ENCODE measurements at regions not wholly inside any gene's neighbourhood (a gene's known extent, or its start where the extent isn't known, plus 50 kb on each side); places are given as distances from the start of the nearest gene placed in this dataset.

- DNase-seq (ENCODE audit: low spot score) = no peak
- intact Hi-C loops (cut with DNase I) = no loop called here
- ATAC-seq = no peak
Observed at GRCh38 chr4:20351360-20352162, 99.9 kb downstream of the SLIT2 start.

GRCh38 chr4:20352163-20352431 is 100.4 kb downstream of the SLIT2 start:
- intact Hi-C loops (cut with DNase I) = no loop called here
- ATAC-seq (no peak), DNase-seq (ENCODE audit: low spot score) (no peak)

DNA sequence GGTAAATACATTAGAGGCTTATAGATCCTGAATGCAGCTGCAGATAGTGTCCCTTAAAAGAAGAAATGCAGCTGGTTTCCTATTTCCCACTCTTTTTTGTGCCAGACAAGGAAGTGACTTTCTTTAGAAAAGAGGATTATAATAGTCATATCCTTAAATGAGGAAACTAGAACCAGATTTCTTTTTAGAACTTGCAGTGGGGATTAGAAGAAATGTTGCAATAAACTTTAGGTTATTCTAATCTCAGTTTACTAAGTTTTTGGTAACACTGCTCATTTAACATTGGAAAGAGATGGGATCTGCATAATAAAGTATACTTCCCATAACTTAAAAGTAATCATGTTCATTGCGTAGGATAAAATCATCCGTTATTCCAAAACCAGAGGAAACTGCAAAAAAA is 101.9 kb downstream of the SLIT2 start:
- no peak for ATAC-seq

DNA sequence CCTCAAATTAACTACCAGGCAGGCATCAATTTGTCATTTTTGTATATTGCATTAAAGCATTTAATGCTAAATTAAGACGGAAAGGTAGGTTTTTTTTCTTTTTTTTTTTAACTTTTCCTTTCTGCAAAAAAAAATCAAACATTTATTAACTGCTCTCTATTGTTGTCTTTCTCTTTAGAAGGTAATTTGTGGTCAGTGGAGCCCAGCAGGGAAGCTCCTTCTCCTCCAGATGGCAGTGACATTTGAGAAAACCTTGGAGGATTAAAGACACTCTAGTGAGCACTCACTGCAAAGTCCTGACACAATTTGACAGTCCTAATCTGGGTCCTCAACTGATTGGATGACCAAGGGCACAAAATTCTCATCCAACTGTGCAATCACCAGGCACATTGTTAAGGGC is 102.4 kb downstream of the SLIT2 start:
- DNase-seq (ENCODE audit: low spot score) (no peak), ATAC-seq (no peak)
- intact Hi-C loops (cut with DNase I) = no loop called here

More for the DNA sequence above, 101.9 kb downstream of the SLIT2 start:
- intact Hi-C loops (cut with DNase I) = no loop called here
- no peak for DNase-seq (ENCODE audit: low spot score)

DNA sequence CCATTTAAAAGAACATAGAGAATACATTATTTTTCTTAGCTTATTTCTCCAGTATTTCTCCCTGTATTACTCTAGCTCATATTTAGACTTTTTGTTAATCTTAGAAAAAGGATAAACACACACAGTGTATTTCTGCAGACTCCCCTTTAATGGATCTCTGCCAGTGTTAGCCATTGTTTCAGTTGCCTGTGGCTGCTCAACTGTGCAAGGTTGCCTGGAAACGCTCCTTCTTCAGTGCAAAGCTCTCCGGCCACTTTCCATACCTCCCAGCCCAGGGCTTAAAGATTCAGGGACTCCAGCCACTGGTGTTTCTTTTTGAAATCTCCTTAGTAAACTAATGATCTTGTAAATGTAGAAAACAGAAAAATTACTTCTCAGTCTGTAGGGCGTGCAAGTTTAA is 104.9 kb downstream of the SLIT2 start:
- intact Hi-C loops (cut with DNase I) = no loop called here
- DNase-seq (ENCODE audit: low spot score) (no peak), ATAC-seq (peak; percentile 45)

GRCh38 chr4:20358110-20358509 is 106.4 kb downstream of the SLIT2 start:
- DNase-seq (ENCODE audit: low spot score) (no peak), ATAC-seq (no peak)
- intact Hi-C loops (cut with DNase I) = no loop called here

DNA sequence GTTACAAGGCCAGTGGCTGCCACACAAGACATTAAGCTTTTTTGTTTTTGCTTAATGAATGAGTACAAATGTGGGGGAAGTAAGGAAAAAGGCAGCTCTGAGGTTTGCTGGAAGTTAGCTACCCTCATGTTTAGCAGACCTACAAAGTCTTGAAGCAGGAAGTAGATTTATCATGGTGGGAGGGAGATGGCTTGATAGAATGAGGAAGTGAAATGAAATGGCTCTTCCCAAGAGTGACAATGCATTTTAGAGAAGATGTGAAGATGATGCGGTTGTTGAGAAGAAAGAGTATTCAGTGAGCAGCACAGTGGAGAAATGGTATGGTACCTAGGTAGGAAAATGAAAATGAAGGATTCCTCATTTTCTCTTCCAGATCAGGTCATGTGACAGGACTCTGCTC is 108.0 kb downstream of the SLIT2 start:
- intact Hi-C loops (cut with DNase I) = no loop called here
- ATAC-seq = no peak
- DNase-seq (ENCODE audit: low spot score) = no peak

GRCh38 chr4:20362148-20362547 is 110.4 kb downstream of the SLIT2 start:
- DNase-seq (ENCODE audit: low spot score) (no peak), ATAC-seq (no peak)
- intact Hi-C loops (cut with DNase I) = no loop called here

- intact Hi-C loops (cut with DNase I) = no loop called here
- DNase-seq (ENCODE audit: low spot score) = no peak
- no peak for ATAC-seq
Observed at GRCh38 chr4:20364969-20365368, 113.3 kb downstream of the SLIT2 start.

DNA sequence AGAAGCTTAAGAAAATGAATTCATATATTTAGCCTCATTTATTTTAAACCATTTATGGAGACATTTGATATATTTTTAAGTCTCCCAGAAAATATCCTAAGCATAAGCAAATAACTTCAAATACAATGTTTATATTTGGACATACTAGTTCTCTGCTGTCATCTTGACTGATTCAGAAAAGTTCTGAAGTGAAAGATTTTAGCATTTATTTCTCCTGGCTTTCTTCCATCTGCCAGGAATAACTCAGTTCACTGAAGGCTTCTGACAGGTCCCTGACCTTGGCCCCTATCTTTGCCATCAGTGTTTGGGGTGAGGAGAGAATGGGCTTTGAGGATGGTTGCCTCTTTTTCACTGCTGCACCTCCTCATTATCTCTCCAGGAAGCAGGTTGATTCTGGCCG is 115.7 kb downstream of the SLIT2 start:
- DNase-seq (ENCODE audit: low spot score) = no peak
- ATAC-seq = no peak

GRCh38 chr4:20368926-20369325 is 117.2 kb downstream of the SLIT2 start:
- intact Hi-C loops (cut with DNase I) = no loop called here
- DNase-seq (ENCODE audit: low spot score) = no peak
- ATAC-seq = peak; percentile 30

More for the DNA sequence above, 115.7 kb downstream of the SLIT2 start:
- intact Hi-C loops (cut with DNase I) = no loop called here

DNA sequence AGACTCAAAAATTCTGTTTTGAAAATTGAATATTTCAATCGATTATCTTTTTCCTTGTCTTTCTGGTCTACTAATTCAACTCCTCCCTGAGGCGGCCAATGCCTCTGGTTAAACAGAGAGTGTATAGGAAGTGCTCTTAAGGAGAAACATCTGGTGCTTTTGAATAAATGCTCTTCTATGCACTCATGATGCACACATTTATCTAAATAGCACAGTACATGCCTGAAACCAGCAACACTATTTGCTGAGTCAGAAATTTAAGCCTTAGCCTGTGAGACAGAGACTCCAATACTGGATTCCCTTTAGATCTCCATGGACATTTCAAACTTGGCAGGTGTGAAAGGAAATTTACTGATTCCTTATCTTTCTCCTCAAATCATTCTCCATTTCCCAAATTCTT is 118.6 kb downstream of the SLIT2 start:
- intact Hi-C loops (cut with DNase I) = no loop called here
- no peak for ATAC-seq
- no peak for DNase-seq (ENCODE audit: low spot score)

GRCh38 chr4:20376070-20376469 is 124.4 kb downstream of the SLIT2 start:
- DNase-seq (ENCODE audit: low spot score) (no peak), ATAC-seq (no peak)
- intact Hi-C loops (cut with DNase I) = no loop called here

GRCh38 chr4:20378181-20378580 is 126.5 kb downstream of the SLIT2 start:
- DNase-seq (ENCODE audit: low spot score) (no peak), ATAC-seq (no peak)
- intact Hi-C loops (cut with DNase I) = no loop called here

- DNase-seq (ENCODE audit: low spot score) (no peak), ATAC-seq (no peak)
- intact Hi-C loops (cut with DNase I) = no loop called here
Observed at GRCh38 chr4:20381005-20381404, 129.3 kb downstream of the SLIT2 start.

- DNase-seq (ENCODE audit: low spot score) (no peak), ATAC-seq (no peak)
- intact Hi-C loops (cut with DNase I) = no loop called here
Observed at GRCh38 chr4:20383283-20383682, 131.6 kb downstream of the SLIT2 start.

DNA sequence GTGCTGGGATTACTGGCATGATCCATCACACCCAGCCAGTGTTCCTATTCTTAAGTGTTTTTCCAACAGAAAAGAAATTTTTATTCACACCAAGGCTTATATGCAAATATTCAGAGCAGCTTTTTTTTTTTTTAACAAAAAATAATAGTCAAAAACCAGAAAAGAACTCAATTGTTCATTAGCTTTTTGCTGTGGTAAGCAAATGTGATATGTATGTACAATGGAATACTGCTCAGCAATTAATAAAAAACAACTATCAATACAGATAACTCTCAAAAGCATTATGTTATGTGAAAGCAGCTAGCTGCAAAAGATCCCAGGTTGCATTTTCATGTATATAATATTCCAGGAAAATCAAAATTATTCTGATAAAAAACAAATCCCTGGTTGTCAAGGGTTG is 132.3 kb downstream of the SLIT2 start:
- no peak for ATAC-seq
- intact Hi-C loops (cut with DNase I) = no loop called here
- DNase-seq (ENCODE audit: low spot score) = no peak

GRCh38 chr4:20384456-20384855 is 132.8 kb downstream of the SLIT2 start:
- intact Hi-C loops (cut with DNase I) = no loop called here
- no peak for ATAC-seq
- no peak for DNase-seq (ENCODE audit: low spot score)

DNA sequence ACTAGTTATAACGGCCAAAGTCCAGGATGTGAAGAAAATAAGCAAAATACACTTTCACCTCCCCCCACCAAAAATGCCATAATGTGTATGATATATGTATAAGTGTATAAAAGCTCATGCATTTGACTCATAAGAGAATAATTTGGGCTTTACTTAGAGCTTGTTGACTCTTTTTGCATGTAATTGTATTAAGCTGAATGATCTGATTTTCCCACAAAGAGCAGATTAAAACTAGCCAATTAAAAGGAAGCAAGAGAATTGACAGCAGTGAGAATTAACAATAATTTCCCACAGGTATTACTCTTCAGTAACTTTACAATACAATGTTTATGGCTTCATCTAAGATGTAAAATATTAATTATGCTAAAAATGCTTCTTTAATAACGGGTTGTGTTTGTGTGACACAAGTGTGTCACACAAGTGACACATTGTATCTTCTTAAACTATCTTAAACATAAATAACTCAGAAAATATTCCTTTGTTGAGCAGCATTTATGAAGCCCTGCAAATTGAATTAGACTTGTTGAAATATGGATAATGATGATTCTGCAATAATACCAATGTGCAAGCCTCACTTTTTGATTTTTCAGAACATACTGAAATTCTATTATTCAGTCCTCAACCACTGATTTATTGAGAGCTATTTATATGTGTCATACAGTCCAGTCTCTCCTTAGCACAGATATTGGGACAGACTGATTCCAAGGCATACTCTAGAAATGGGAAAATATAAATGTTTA is 134.5 kb downstream of the SLIT2 start:
- no peak for ATAC-seq
- DNase-seq (ENCODE audit: low spot score) = no peak
- intact Hi-C loops (cut with DNase I) = no loop called here

DNA sequence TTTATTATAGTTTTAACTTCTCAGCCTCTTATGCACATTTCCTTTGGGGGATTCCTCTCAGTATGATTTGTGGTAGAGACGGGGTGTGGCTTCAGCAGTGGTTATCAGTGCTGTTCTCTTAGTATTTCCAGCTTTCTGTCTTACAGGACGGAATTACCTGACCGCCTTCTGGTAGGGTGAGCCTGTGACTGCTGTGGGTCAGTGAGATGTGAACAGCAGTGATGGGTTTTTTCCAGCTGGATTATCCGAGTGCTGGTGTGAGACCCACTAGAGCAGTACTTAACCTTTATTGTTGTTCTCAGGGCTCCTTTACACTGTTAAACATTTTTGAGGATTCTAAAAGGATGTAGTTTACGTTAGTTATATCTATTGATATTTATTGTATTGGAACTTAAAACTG is 135.2 kb downstream of the SLIT2 start:
- DNase-seq (ENCODE audit: low spot score) = no peak
- ATAC-seq = no peak
- intact Hi-C loops (cut with DNase I) = no loop called here

- ATAC-seq (no peak), DNase-seq (ENCODE audit: low spot score) (no peak)
- intact Hi-C loops (cut with DNase I) = no loop called here
Observed at GRCh38 chr4:20391198-20391597, 139.5 kb downstream of the SLIT2 start.
